HG03175 (cell line): ENCODE measurements at regions not wholly inside any gene's neighbourhood (a gene's known extent, or its start where the extent isn't known, plus 50 kb on each side); places are given as distances from the start of the nearest gene placed in this dataset.

Source experiments
- ATAC-seq: cut with Tn5 transposase; IDR thresholded peaks from one replicate; pipeline ENCODE4 v1.9.1; 2021; ENCODE audit warnings: mild to moderate bottlenecking, moderate library complexity; ENCODE audit not compliant: unreplicated experiment

DNA sequence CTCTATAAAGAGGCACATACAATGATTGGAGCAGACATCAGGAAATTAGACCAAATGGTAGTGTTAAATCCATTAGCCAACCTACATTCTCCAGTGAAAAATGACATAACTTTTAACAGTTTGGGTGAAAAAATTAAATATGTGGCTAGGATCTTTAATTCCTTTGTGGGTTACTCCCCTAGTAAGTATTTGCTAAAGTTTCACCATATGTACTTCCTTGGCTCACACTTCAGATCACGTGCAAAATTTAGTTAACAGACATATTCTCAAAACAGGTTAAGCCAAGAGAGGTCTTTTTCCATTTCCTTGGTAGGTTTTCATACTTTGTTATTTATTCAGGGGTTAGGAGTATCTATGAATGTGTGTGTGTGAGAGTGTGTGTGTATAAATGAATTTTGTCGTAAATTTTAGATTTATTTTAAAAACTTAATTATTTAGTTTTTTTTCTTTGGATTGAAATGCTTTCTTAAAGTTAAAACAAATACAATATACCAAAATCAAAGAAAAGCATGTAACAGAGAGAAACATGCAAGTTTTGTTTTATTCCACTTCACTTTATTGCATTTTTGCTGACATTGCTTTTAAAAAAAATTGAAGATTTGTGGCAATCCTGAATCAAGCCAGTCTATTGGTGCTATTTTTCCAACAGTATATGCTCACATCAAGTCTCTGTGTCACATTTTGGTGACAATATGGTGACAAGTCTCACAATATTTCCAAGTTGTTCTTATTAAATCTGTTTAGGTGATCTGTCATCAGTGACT lies 258.7 kb downstream of the FLRT2 start:
- no peak for ATAC-seq

- no peak for ATAC-seq
Observed at GRCh38 chr14:85766295-85766694, 236.4 kb downstream of the FLRT2 start.

DNA sequence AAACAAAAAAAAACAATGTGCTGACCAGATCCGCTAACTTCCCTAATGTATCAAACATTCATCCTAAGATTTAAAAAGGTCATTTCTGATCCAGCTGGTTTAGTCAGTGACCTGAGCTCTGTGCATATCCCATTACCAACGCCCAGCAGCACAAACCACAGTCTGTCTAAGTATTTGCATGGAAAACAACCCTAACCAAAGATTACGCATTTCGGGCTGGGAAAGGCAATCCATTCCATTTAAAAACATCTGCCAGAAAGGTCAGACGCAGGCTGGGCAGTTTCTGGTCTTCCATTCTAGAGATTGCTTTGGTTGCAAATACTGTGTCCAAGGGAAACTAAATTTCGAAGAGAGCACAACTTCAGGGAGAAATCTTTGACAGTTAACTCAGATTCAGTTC lies 234.9 kb downstream of the FLRT2 start:
- ATAC-seq: no peak

GRCh38 chr14:85762526-85762925 lies 232.6 kb downstream of the FLRT2 start:
- ATAC-seq: no peak

DNA sequence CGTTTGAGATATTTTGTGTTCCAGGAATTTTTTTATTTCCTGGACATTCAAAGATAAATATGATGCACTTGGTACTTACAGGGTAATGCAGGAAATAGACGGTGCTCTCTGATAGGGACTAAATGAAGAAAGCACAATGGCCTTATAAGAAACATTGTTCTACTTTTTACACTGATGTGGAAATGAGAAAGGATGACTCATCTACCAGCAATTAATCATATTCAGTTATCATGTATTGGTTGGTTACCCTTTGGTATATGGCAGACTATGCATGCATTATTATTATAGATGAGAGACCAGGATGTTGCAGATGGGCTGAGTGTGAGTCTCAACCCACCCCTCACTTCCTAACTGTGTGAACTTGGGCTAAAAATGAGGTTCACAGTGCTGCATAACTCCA lies 222.2 kb downstream of the FLRT2 start:
- ATAC-seq: no peak

- no peak for ATAC-seq
Observed at GRCh38 chr14:85744573-85744972, 214.6 kb downstream of the FLRT2 start.

DNA sequence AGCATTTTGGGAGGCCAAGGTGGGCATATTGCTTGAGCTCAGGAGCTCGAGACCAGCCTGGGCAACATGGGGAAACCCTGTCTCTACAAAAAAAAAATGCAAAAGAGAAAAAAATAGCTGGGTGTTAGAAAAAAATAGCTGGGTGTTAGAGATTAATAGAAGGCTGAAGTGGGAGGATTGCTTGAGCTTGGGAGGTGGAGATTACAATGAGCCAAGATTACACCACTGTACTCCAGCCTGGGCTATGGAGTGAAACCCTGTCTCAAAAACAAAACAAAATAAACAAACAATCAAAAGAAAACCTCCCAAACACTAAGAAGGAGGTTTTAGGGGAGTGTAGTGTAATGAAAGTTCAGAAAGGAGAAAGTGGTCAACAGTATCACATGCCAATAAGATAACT lies 202.1 kb downstream of the FLRT2 start:
- no peak for ATAC-seq

GRCh38 chr14:85731186-85731585 lies 201.2 kb downstream of the FLRT2 start:
- no peak for ATAC-seq

DNA sequence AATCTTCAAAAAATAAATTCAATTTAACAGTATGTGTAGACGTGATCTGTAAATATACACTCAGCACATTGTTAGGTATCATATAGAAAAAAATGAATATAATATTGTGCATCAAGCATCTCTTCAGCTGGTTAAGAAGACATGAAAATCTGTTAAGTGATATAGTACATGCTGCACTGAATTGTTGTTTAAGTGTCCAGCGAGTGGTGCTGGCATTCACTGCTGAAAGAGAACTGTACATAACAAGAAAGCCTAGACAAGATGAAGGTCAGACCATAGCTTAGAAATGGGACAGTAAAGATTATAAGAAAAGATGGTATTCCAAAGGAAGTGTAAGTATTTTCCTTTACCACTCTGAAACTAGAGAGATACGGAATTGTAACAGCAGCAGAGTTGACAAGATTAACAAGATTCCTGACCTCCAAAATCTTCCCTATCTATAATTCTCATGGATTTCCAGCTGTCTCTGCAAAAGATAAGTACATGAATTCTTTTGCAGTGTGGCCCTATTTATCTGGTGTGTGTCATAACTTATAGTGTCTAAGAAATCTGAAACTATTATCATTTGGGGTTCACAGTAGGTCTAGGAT lies 198.6 kb downstream of the FLRT2 start:
- ATAC-seq: no peak

DNA sequence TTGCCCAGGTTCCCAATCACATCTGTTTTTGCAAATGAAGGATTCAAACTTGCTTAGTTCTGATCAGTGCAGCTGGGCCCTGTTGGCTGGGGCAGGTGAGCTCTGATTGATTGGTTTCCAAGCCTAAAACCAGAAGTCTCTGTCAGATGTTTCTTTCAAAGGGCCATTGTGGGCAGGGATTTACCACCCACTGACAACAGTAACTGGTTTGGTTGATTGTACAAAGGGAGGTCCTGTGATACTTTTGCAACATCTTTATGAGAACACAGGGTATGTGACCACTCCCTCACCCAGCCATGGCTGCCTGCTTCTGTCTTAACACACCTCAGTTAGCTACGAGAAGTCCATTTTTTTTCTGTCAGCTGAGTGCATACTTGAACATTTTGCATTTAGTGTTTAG lies 184.1 kb downstream of the FLRT2 start:
- no peak for ATAC-seq

DNA sequence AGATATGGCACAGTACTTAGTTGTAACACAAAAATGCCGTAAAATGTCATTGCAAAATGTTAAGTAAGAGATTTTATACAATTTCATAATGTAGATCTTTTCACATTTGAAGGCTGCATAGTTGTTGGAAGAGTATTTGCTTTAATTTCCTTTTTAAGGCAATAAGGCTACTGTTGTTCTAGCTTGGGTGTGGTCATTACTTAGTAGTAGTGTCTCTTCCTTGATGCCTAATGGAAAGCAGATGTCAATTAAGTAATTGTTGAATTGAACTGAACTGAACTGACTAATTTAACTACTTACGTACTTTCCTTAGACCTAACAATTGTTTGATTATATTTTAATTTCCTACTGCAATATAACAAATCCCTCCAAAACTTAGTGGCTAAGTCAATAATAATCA lies 181.7 kb downstream of the FLRT2 start:
- ATAC-seq: no peak
